SHP77 (cell line): ENCODE measurements at regions not wholly inside any gene's neighbourhood (a gene's known extent, or its start where the extent isn't known, plus 50 kb on each side); places are given as distances from the start of the nearest gene placed in this dataset.
A peak's percentile ranks its signal among the peaks of the same experiment; 100 is the strongest.
"Not testable (repeated sequence)": the region's sequence is repeated elsewhere in the genome, so short reads cannot be mapped to it uniquely, and the experiment has no call there.

Experiments used
- DNase-seq, 2 experiments: peaks; one replicate each; lab custom pipeline; 2025; lab: John Stamatoyannopoulos, UW

GRCh38 chr17:18546514-18547398, 70.2 kb downstream of the LGALS9C start:
- not testable (repeated sequence) for DNase-seq

DNA sequence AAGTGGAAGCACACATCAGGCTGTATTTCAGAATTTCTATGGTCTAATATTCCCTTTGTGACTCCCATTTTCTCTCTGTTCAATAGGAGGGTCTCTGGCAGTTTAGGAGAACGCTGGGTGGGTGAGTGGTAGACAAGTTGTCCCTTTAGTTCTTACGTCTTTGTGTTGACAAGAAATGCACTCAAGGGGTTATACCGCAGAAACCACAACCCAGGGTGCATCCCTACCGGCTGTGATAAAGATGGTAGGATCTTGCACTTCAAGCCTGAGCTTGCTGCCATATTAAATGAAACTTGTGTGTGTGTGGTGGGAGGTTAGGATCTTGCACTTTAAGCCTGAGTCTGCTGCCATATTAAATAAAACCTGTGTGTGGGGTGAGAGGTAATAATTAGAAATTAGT, 80.5 kb downstream of the LGALS9C start:
- not testable (repeated sequence) for DNase-seq

- peak; percentile 28 to 50 for DNase-seq
Observed at GRCh38 chr17:18563381-18564098, 80.7 kb downstream of the TBC1D28 start.

DNA sequence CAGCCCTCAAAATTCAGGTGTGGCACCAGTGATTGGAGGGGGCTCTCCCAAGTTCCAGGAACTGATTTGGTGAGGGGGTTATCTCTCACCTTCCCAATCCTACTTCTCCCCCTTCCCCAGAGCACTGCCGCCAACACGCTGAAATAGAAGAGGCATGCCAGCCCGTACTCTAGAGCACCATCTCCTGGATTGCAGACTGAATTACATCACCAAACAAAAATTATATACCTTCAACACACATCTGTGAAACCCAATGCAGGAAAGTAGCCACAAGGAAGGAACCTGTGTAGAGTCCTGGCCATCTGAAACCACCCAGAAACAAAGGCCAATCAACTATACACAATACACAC, 80.1 kb downstream of the TBC1D28 start:
- DNase-seq: peak; percentile 65 to 70

- not testable (repeated sequence) for DNase-seq
Observed at GRCh38 chr17:18568108-18568995, 75.8 kb downstream of the TBC1D28 start.

- DNase-seq: not testable (repeated sequence)
Observed at GRCh38 chr17:18569489-18569913, 74.7 kb downstream of the TBC1D28 start.

DNA sequence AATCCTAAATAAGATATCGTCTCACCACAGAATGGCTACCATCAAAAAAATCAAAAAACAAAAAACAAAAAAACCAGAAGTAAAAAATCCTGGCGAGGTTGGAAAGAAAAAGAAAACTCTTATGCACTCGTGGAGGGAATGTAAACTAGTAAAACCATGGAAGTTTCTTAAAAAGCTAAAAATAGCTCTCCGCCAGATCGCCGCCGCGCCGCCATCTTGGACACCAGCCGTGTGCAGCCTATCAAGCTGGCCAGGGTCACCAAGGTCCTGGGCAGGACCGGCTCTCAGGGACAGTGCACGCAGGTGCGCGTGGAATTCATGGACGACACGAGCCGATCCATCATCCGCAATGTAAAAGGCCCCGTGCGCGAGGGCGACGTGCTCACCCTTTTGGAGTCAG, 71.7 kb downstream of the TBC1D28 start:
- not testable (repeated sequence) for DNase-seq

- DNase-seq: not testable (repeated sequence)
Observed at GRCh38 chr17:18574137-18574536, 70.1 kb downstream of the TBC1D28 start.
